GM18858 (cell line): ENCODE measurements at regions not wholly inside any gene's neighbourhood (a gene's known extent, or its start where the extent isn't known, plus 50 kb on each side); places are given as distances from the start of the nearest gene placed in this dataset.
"Not testable (repeated sequence)": the region's sequence is repeated elsewhere in the genome, so short reads cannot be mapped to it uniquely, and the experiment has no call there.

ENCODE experiments used
- ATAC-seq: cut with Tn5 transposase; IDR thresholded peaks from one replicate; pipeline ENCODE4 v1.9.1; 2021; ENCODE audit not compliant: unreplicated experiment

- no peak for ATAC-seq
Observed at GRCh38 chr10:63077800-63078199, 55.3 kb upstream of the NRBF2 start.

GRCh38 chr10:63072951-63073350 lies 60.2 kb upstream of the NRBF2 start:
- no peak for ATAC-seq

- ATAC-seq: no peak
Observed at GRCh38 chr10:63071145-63071544, 62.0 kb upstream of the NRBF2 start.

- no peak for ATAC-seq
Observed at GRCh38 chr10:63069318-63069717, 63.8 kb upstream of the NRBF2 start.

GRCh38 chr10:63068246-63068645 lies 64.9 kb upstream of the NRBF2 start:
- ATAC-seq: no peak

GRCh38 chr10:63066606-63067005 lies 66.5 kb upstream of the NRBF2 start:
- ATAC-seq: no peak

- ATAC-seq: no peak
Observed at GRCh38 chr10:63064706-63065105, 68.4 kb upstream of the NRBF2 start.

- ATAC-seq: no peak
Observed at GRCh38 chr10:63058236-63058635, 74.9 kb upstream of the NRBF2 start.

GRCh38 chr10:63057509-63057908 lies 75.6 kb upstream of the NRBF2 start:
- ATAC-seq: no peak

GRCh38 chr10:63055705-63056104 lies 77.4 kb upstream of the NRBF2 start:
- no peak for ATAC-seq

GRCh38 chr10:63054889-63055611 lies 78.1 kb upstream of the NRBF2 start:
- ATAC-seq: no peak

GRCh38 chr10:63052083-63052482 lies 81.0 kb upstream of the NRBF2 start:
- no peak for ATAC-seq

- no peak for ATAC-seq
Observed at GRCh38 chr10:63042256-63042655, 90.9 kb upstream of the NRBF2 start.

GRCh38 chr10:63033616-63034185 lies 99.4 kb upstream of the NRBF2 start:
- not testable (repeated sequence) for ATAC-seq

- no peak for ATAC-seq
Observed at GRCh38 chr10:63030536-63030935, 102.6 kb upstream of the NRBF2 start.

- no peak for ATAC-seq
Observed at GRCh38 chr10:63027531-63027930, 105.6 kb upstream of the NRBF2 start.

- ATAC-seq: no peak
Observed at GRCh38 chr10:63021225-63021624, 111.9 kb upstream of the NRBF2 start.

GRCh38 chr10:63013755-63014154 lies 119.4 kb upstream of the NRBF2 start:
- ATAC-seq: no peak

GRCh38 chr10:63012623-63013022 lies 120.5 kb upstream of the NRBF2 start:
- no peak for ATAC-seq

GRCh38 chr10:63010203-63010602 lies 122.9 kb upstream of the NRBF2 start:
- ATAC-seq: no peak

GRCh38 chr10:63008491-63008890 lies 124.6 kb upstream of the NRBF2 start:
- no peak for ATAC-seq

GRCh38 chr10:63007112-63007511 lies 126.0 kb upstream of the NRBF2 start:
- ATAC-seq: no peak

- ATAC-seq: no peak
Observed at GRCh38 chr10:63005246-63005645, 127.9 kb upstream of the NRBF2 start.
